Upper lobe of left lung (tissue), 4 donors: ENCODE measurements at regions not wholly inside any gene's neighbourhood (a gene's known extent, or its start where the extent isn't known, plus 50 kb on each side); places are given as distances from the start of the nearest gene placed in this dataset.

Experiments used
- POLR2A ChIP-seq, 4 donors: fragments of 450-650 bp; IDR thresholded peaks; one replicate each; pipeline ENCODE4 v1.5.1; 2016 to 2017; ENCODE audit warnings: antibody characterized with exemption in 4 of 4, mild to moderate bottlenecking in 2 of 4
- POLR2AphosphoS5 ChIP-seq, 2 donors: sonication (generic); formaldehyde crosslinking; IDR thresholded peaks; one replicate each; pipeline ENCODE4 v1.5.1; 2017; ENCODE audit warnings: antibody characterized with exemption in 2 of 2
- TF ChIP-seq, protein P1 (sequence below), 6 experiments: fragments of 450-650 bp in 4 of 6; fragments of 200-600 bp in 2 of 6; sonication (generic) in 2 of 6; IDR thresholded peaks; one replicate each; pipeline ENCODE4 v1.5.1; 2016 to 2019; ENCODE audit warnings: antibody characterized with exemption in 6 of 6

DNA sequence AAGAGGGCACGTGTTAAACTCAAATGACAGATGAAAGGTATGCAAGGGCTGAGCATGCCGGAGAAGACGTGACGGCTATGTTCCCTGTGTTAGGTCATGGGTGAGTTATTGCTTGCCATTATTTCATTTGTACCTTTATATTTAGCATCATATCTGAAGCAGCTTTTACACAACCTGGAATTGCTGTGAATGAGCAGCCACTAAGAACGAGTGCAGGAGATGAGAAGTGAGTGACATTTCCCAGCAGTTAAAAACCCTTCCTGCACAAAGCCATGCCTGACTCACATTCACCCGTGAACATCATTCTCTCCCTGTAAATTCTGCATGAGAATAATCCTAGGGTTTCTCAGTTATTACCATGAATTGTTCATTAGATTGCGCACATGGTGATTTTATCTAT, 433.2 kb upstream of the ZFP42 start:
- TF ChIP-seq, protein P1, sequence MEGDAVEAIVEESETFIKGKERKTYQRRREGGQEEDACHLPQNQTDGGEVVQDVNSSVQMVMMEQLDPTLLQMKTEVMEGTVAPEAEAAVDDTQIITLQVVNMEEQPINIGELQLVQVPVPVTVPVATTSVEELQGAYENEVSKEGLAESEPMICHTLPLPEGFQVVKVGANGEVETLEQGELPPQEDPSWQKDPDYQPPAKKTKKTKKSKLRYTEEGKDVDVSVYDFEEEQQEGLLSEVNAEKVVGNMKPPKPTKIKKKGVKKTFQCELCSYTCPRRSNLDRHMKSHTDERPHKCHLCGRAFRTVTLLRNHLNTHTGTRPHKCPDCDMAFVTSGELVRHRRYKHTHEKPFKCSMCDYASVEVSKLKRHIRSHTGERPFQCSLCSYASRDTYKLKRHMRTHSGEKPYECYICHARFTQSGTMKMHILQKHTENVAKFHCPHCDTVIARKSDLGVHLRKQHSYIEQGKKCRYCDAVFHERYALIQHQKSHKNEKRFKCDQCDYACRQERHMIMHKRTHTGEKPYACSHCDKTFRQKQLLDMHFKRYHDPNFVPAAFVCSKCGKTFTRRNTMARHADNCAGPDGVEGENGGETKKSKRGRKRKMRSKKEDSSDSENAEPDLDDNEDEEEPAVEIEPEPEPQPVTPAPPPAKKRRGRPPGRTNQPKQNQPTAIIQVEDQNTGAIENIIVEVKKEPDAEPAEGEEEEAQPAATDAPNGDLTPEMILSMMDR (IDR thresholded peaks at IDR 0.05) = no peak
- TF ChIP-seq POLR2AphosphoS5 (IDR thresholded peaks at IDR 0.05) (no peak), POLR2A (IDR thresholded peaks at IDR 0.05) (no peak)
